GM12891 (cell line): ENCODE measurements at regions not wholly inside any gene's neighbourhood (a gene's known extent, or its start where the extent isn't known, plus 50 kb on each side); places are given as distances from the start of the nearest gene placed in this dataset.

ENCODE experiments used
- POLR2A ChIP-seq: IDR thresholded peaks from 2 replicates; pipeline ENCODE4 v1.6.1; 2011; ENCODE audit warnings: low read depth, low read length, control low read depth
- POLR2AphosphoS5 ChIP-seq: IDR thresholded peaks from 2 replicates; pipeline ENCODE4 v1.6.1; 2011; ENCODE audit warnings: low read depth, low read length, control low read depth

GRCh38 chr16:5895137-5895536 is 797.5 kb upstream of the EEF2KMT start:
- TF ChIP-seq POLR2AphosphoS5 (no peak), POLR2A (no peak)
